ENCODE measurements at regions not wholly inside any gene's neighbourhood (a gene's known extent, or its start where the extent isn't known, plus 50 kb on each side); places are given as distances from the start of the nearest gene placed in this dataset.

DNA sequence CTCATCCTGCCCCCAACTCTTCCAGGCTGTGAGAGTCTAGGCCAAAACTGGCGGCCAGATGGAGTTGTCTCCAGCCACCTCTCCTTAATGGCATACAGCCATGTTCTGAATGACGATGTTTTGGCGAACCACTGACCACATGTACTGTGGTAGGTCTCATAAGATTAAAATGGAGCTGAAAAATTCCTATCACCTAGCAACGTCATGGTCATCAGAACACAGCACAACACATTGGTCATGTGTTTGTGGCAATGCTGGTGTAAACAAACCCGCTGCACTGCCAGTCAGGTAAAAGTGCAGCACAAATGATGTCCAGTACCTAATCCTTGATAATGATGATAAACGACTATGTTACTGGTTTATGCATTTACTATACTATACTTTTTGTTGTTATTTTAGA is 290.0 kb upstream of the MKI67 start:
- TF ChIP-seq, protein P1, sequence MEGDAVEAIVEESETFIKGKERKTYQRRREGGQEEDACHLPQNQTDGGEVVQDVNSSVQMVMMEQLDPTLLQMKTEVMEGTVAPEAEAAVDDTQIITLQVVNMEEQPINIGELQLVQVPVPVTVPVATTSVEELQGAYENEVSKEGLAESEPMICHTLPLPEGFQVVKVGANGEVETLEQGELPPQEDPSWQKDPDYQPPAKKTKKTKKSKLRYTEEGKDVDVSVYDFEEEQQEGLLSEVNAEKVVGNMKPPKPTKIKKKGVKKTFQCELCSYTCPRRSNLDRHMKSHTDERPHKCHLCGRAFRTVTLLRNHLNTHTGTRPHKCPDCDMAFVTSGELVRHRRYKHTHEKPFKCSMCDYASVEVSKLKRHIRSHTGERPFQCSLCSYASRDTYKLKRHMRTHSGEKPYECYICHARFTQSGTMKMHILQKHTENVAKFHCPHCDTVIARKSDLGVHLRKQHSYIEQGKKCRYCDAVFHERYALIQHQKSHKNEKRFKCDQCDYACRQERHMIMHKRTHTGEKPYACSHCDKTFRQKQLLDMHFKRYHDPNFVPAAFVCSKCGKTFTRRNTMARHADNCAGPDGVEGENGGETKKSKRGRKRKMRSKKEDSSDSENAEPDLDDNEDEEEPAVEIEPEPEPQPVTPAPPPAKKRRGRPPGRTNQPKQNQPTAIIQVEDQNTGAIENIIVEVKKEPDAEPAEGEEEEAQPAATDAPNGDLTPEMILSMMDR (IDR thresholded peaks at IDR 0.05; ENCODE audit: low read depth, low read length), result no peak

DNA sequence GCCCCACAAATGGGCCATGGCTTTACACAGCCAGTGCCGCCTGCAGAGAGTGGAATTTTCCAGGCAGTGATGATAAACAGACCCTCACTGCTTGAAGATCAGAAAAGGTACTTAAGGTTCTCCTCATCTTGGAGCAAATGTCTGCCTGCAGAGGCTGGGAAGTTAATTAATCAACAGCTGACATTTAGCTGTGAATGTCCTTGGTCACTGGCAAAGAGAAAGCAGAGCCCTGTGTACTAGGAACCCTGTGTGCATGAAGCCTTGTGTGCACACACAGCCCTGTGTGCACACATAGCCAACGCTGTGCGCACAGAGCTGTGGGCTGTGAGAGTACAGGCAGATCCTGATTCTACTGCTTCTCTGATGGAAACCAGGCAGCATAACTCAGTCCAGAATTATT is 291.6 kb upstream of the MKI67 start:
- DNase-seq (ENCODE audit: extremely low read depth, low read depth), result no peak
- TF ChIP-seq, protein P1 (IDR thresholded peaks at IDR 0.05; ENCODE audit: low read depth, low read length), result no peak

More for the DNA sequence above, 290.0 kb upstream of the MKI67 start:
- DNase-seq (ENCODE audit: extremely low read depth, low read depth), result no peak

DNA sequence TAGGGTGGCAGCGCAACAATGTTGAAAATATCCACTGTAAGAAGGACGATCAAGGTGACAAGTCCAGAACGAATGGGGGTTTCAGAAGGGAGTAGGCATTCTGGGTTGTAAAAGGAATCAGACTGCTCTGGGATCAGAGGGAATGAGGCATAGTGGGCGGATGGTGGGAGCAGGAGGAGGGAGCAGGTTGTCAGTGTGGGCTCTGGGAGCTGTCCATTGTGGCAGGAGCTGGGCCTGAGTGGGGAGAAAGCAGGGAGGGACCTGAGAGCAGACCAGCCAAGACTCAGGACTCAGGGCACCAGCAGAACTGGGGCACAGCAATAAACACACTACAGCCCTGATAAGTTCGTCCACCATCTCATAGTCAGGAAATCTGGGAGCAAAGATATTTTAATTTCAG is 292.6 kb upstream of the MKI67 start:
- no peak for DNase-seq (ENCODE audit: extremely low read depth, low read depth)
- TF ChIP-seq, protein P1 (IDR thresholded peaks at IDR 0.05; ENCODE audit: low read depth, low read length), result no peak

DNA sequence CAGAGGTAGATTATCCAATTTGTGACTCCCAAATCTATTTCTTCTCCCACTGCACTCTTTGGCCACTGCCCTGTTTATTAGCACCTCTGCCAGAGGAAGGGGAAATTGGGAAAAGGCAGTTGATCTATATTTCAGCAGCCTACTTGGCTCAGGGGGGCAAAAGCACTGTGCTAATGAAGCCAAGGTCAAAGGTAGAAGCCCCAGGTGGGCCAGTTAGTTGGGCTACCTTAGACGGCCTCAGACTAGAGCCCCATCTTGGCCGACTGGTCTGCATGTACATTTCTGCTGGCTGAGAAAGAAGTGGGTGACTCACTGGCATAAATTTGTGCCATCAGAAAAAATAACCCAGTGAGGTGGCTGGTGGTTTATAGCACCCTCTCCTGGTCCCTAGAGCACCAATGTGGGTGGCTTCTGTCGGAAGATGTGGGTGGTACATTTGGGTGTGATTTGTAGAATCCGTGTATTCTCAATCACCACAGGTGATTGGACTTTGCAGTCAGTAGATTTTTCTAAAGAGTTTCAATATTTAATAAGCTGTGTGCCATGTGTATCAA is 293.3 kb upstream of the MKI67 start:
- TF ChIP-seq, protein P1 (IDR thresholded peaks at IDR 0.05; ENCODE audit: low read depth, low read length), result no peak
- no peak for DNase-seq (ENCODE audit: extremely low read depth, low read depth)

DNA sequence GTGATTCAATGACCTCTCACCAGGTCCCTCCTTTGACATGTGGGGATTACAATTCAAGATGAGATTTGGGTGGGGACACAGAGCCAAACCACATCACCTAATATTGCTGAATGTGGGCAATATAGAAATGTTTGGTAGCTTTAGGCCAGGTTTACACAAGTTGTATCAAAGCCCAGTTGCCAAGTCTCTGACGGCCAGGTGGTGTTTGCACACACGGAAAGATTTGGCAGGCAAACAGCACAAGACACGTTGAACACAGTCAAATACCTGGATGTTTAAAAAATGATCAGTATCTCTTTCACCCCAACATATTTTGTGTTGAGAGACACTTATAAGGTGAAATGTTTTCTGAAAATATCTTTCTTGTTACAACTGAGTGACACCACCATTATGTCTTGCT is 294.4 kb upstream of the MKI67 start:
- TF ChIP-seq, protein P1 (IDR thresholded peaks at IDR 0.05; ENCODE audit: low read depth, low read length), result no peak
- no peak for DNase-seq (ENCODE audit: extremely low read depth, low read depth)

DNA sequence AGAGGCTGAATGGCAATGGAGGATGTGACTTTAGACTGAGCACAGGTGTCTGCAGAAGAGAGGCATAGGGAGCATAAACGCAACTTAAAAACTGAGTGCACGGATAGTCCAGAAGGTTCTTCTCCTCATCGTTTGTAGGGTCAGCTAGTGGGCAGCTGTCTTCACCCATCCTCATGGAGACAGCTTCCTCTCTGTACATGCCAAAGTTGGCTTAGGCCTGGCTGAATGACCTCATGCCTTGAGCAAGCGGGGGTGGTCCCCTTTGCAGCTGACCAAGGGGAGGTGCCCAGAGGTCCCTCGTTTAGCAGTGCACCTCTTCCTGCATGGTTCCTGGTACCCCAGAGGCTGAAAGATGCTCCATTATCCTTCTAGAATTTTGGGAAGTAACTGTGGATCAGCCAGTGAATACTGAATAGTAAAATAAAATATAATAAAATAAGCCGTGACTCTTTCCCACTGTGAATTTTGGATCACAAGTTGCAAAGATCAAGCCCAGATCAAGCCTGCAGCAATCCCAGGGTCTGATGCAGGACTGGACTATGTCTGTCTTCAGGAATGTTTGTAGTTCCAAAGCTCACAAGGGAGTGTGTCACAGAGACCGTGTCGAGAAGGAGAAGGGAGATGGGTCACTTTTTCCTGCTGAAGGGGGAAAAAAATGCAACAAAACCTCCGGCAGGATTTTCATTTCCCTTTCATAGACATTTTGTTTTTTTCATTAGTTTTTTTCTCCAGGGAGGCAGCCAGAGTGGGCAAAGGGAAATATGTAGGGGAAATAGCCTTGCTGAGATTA is 295.3 kb upstream of the MKI67 start:
- DNase-seq (ENCODE audit: extremely low read depth, low read depth), result no peak
- TF ChIP-seq, protein P1 (IDR thresholded peaks at IDR 0.05; ENCODE audit: low read depth, low read length), result no peak

DNA sequence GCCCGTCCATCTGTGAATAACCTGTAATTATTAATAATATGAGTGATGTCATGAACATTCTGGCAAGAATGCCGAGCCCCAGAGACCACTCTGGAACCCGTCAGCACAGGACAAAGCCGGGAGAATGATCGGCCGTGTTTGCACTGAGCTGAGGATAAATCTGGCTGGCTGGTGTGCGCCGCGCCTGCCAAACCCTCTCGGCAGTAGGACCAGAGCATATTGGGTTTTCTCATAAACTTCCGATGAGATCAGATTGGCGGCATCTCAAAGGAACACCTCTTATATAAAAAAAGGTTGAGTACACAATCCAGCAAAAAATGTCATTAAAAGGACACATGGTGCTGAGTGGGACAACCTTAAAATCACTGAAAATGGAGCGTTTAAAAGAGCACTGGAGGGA is 296.0 kb upstream of the MKI67 start:
- TF ChIP-seq, protein P1 (IDR thresholded peaks at IDR 0.05; ENCODE audit: low read depth, low read length), result no peak
- no peak for DNase-seq (ENCODE audit: extremely low read depth, low read depth)
